Ishikawa (cell line): ENCODE measurements at regions not wholly inside any gene's neighbourhood (a gene's known extent, or its start where the extent isn't known, plus 50 kb on each side); places are given as distances from the start of the nearest gene placed in this dataset.

Experiments used
- CEBPB ChIP-seq: IDR thresholded peaks from 2 replicates; pipeline ENCODE4 v1.6.1; 2012
- CREB1 ChIP-seq: IDR thresholded peaks from 2 replicates; pipeline ENCODE4 v1.6.1; 2012; ENCODE audit warnings: low read depth
- EGR1 ChIP-seq: IDR thresholded peaks from 2 replicates; pipeline ENCODE4 v1.6.1; 2012
- EP300 ChIP-seq: IDR thresholded peaks from 2 replicates; pipeline ENCODE4 v1.6.1; 2012; ENCODE audit warnings: borderline replicate concordance
- FOXM1 ChIP-seq: IDR thresholded peaks from 2 replicates; pipeline ENCODE4 v1.6.1; 2012; ENCODE audit warnings: low read depth, borderline replicate concordance
- MAX ChIP-seq: IDR thresholded peaks from 2 replicates; pipeline ENCODE4 v1.6.1; 2012
- NFIC ChIP-seq: IDR thresholded peaks from 2 replicates; pipeline ENCODE4 v1.6.1; 2012
- RAD21 ChIP-seq: IDR thresholded peaks from 2 replicates; pipeline ENCODE4 v1.6.1; 2012; ENCODE audit warnings: low read depth
- REST ChIP-seq: IDR thresholded peaks from 2 replicates; pipeline ENCODE4 v1.6.1; 2012; ENCODE audit warnings: low read depth, mild to moderate bottlenecking
- TAF1 ChIP-seq: IDR thresholded peaks from 2 replicates; pipeline ENCODE4 v1.6.1; 2012; ENCODE audit warnings: low read depth, mild to moderate bottlenecking
- TCF12 ChIP-seq: IDR thresholded peaks from 2 replicates; pipeline ENCODE4 v1.6.1; 2012; ENCODE audit warnings: low read depth
- TEAD4 ChIP-seq: IDR thresholded peaks from 2 replicates; pipeline ENCODE4 v1.6.1; 2012
- USF1 ChIP-seq: IDR thresholded peaks from 2 replicates; pipeline ENCODE4 v1.6.1; 2012
- YY1 ChIP-seq: IDR thresholded peaks from 2 replicates; pipeline ENCODE4 v1.6.1; 2012; ENCODE audit warnings: low read depth
- ZBTB7A ChIP-seq: IDR thresholded peaks from 2 replicates; pipeline ENCODE4 v1.6.1; 2012; ENCODE audit warnings: low read depth

GRCh38 chr12:47415054-47415453 is 290.8 kb downstream of the RPAP3 start:
- TF ChIP-seq ZBTB7A (no peak), RAD21 (no peak), EP300 (no peak), TCF12 (no peak), NFIC (no peak), CEBPB (no peak), YY1 (no peak), MAX (no peak), USF1 (no peak), REST (no peak), CREB1 (no peak), TEAD4 (no peak), FOXM1 (no peak), EGR1 (no peak), TAF1 (no peak)

- TF ChIP-seq TCF12 (no peak), USF1 (no peak), YY1 (no peak), TAF1 (no peak), EGR1 (no peak), NFIC (no peak), REST (no peak), FOXM1 (no peak), EP300 (no peak), CREB1 (no peak), MAX (no peak), ZBTB7A (no peak), TEAD4 (no peak), RAD21 (no peak), CEBPB (no peak)
Measured at GRCh38 chr12:47414511-47414910, 291.3 kb downstream of the RPAP3 start.

- TF ChIP-seq EP300 (no peak), TCF12 (no peak), MAX (no peak), USF1 (no peak), EGR1 (no peak), TEAD4 (no peak), CREB1 (no peak), YY1 (no peak), REST (no peak), FOXM1 (no peak), CEBPB (no peak), TAF1 (no peak), ZBTB7A (no peak), NFIC (no peak)
Measured at GRCh38 chr12:47413806-47414205, 292.0 kb downstream of the RPAP3 start.

GRCh38 chr12:47412601-47413236 is 293.1 kb downstream of the RPAP3 start:
- TF ChIP-seq TCF12 (no peak), TAF1 (no peak), EP300 (no peak), CEBPB (no peak), ZBTB7A (no peak)
